LoVo (cell line): ENCODE measurements at regions not wholly inside any gene's neighbourhood (a gene's known extent, or its start where the extent isn't known, plus 50 kb on each side); places are given as distances from the start of the nearest gene placed in this dataset.
"Not testable (repeated sequence)": the region's sequence is repeated elsewhere in the genome, so short reads cannot be mapped to it uniquely, and the experiment has no call there.

Experiments
- DNase-seq: peaks from one replicate; pipeline ENCODE4 v3.0.0-alpha.2; 2016; ENCODE audit warnings: low spot score

- DNase-seq = no peak
Measured at GRCh38 chr3:25844891-25845290, 55.0 kb downstream of the OXSM start.

- DNase-seq = no peak
Measured at GRCh38 chr3:25846282-25846681, 56.4 kb downstream of the OXSM start.

- no peak for DNase-seq
Measured at GRCh38 chr3:25849091-25849490, 59.2 kb downstream of the OXSM start.

- DNase-seq = no peak
Measured at GRCh38 chr3:25849641-25850385, 59.9 kb downstream of the OXSM start.

- not testable (repeated sequence) for DNase-seq
Measured at GRCh38 chr3:25851693-25852259, 61.9 kb downstream of the OXSM start.

GRCh38 chr3:25854214-25854613, 64.3 kb downstream of the OXSM start:
- no peak for DNase-seq

GRCh38 chr3:25854635-25855034, 64.7 kb downstream of the OXSM start:
- DNase-seq = no peak

GRCh38 chr3:25855266-25855784, 65.4 kb downstream of the OXSM start:
- no peak for DNase-seq

GRCh38 chr3:25856902-25857518, 67.1 kb downstream of the OXSM start:
- peak; percentile 51 for DNase-seq

GRCh38 chr3:25861566-25861965, 71.7 kb downstream of the OXSM start:
- no peak for DNase-seq

- DNase-seq = no peak
Measured at GRCh38 chr3:25863011-25863415, 73.1 kb downstream of the OXSM start.

- no peak for DNase-seq
Measured at GRCh38 chr3:25863416-25863959, 73.6 kb downstream of the OXSM start.

- DNase-seq = no peak
Measured at GRCh38 chr3:25870452-25870851, 80.6 kb downstream of the OXSM start.

GRCh38 chr3:25872200-25872877, 82.4 kb downstream of the OXSM start:
- DNase-seq = no peak

GRCh38 chr3:25883492-25883891, 93.6 kb downstream of the OXSM start:
- DNase-seq = no peak

- DNase-seq = no peak
Measured at GRCh38 chr3:25884981-25885380, 95.1 kb downstream of the OXSM start.

- DNase-seq = no peak
Measured at GRCh38 chr3:25885544-25885943, 95.7 kb downstream of the OXSM start.

- DNase-seq = no peak
Measured at GRCh38 chr3:25887907-25888306, 98.0 kb downstream of the OXSM start.

- no peak for DNase-seq
Measured at GRCh38 chr3:25888892-25889524, 99.1 kb downstream of the OXSM start.

GRCh38 chr3:25889525-25889917, 99.6 kb downstream of the OXSM start:
- DNase-seq = no peak

- no peak for DNase-seq
Measured at GRCh38 chr3:25894101-25894500, 104.2 kb downstream of the OXSM start.

GRCh38 chr3:25895031-25895430, 105.1 kb downstream of the OXSM start:
- DNase-seq = no peak
